ENCODE measurements at regions not wholly inside any gene's neighbourhood (a gene's known extent, or its start where the extent isn't known, plus 50 kb on each side); places are given as distances from the start of the nearest gene placed in this dataset.

- no peak for DNase-seq (ENCODE audit: low spot score)
Measured at GRCh38 chr10:33126742-33127141, 168.7 kb upstream of the ITGB1 start.

GRCh38 chr10:33125522-33126517, 167.8 kb upstream of the ITGB1 start:
- DNase-seq (ENCODE audit: low spot score) = peak; percentile 89

DNA sequence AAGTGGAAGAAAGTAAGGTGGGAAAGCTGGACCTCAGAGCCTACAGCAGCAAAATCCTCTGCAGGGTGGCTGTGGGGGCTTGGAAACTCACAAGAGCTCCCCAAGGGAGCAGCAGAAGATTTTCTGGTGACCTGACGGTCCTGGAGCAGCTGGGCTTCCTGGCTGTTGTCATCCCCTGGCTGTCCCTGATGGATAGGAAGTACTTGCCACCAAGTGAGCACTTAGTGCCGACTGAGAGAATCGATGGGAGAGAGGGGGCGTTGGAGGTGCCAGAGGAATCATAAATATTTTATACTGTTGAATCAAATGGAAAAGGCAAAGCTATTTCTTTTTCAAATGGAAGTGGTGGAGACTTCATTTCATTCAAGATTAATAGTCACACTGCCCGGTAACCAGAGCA, 167.1 kb upstream of the ITGB1 start:
- no peak for DNase-seq (ENCODE audit: low spot score)

DNA sequence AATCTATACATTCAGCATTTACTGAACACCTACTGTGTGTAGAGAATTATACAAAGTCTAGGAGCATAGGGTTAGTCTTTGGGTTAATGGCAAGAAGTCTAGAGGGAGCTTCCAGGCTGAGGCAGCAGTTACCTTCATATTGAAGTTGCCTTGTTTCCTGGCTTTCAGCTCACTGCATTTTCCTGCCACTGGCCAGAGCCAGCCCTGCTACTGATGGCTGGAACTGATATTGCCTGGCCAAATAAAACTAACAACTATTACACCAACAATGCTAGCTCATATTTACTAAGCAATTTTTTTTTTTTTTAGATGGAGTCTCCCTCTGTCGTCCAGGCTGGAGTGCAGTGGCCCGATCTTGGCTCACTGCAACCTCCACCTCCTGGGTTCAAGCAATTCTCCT, 165.7 kb upstream of the ITGB1 start:
- no peak for DNase-seq (ENCODE audit: low spot score)

DNA sequence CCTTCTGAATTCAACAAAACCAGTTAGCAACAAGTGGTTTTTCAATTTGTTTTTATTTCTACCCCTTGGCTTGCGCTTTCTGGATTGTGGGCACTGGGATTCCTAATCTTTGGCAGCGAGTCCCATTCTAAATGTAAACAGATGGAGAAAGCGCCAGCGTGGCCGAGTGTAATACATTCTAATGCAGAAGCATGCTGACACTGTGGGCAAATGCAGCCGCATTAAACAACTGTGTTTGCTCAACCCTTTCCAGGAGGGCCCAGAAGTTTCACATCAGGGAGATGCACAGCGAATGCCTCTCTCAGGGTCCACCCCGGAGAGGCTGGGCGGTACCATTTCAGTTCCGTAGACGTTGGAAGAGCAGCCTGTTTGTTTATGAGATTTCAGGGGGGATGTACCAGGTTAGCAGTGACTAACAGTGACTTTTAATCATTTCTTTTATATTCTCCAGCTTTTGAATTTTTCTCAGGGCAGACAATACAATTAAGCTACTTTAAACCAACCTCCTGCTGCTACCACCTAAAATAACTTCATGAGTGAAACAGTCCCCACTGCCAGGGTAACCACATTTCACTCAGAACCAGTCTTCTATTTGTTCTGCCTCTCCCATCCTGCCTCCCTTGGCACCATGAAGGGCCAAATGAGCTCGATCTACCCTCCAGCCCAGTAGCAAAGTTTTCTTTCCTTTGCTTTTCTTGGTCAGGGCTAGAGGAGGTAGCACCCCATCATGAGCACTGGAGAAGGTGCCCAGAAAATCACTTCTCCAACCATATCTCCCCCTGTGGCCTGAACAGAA, 164.2 kb upstream of the ITGB1 start:
- peak; percentile 42 for DNase-seq (ENCODE audit: low spot score)

DNA sequence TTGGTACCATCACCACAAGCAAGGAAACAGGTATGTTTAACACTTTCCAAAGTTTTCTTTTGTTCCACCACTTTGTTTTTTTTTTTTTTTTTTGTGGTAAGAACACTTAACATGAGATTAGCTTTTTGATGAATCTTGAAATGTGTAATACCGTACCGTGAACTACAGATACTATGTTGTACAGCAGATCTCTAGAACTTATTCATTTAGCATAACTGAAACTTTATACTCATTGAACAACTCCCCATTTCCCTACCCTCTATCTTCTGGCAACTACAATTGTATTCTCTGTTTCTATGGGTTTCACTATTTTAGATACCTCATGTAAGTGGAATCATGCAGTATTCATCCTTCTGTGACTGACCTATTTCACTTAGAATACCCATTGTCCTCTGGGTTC, 162.7 kb upstream of the ITGB1 start:
- DNase-seq (ENCODE audit: low spot score) = no peak

DNA sequence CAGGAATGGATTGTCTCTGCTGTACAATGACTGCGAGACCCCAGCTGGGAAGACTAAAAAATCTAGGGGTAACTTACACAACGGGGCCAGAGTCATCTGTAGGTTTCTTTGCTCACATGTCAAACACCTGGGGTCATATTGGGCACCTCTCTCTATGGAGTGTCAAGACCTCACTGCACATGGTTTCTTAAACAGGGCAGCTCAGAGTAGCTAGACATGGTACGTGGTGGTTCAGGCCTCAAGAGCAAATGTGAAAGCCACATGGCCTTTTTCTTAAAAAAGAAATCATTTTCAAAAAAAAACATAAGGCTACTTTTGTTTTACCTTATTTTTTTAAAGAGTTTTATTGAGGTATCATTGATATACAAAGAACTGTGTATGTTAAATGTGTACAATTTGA, 162.2 kb upstream of the ITGB1 start:
- no peak for DNase-seq (ENCODE audit: low spot score)

DNA sequence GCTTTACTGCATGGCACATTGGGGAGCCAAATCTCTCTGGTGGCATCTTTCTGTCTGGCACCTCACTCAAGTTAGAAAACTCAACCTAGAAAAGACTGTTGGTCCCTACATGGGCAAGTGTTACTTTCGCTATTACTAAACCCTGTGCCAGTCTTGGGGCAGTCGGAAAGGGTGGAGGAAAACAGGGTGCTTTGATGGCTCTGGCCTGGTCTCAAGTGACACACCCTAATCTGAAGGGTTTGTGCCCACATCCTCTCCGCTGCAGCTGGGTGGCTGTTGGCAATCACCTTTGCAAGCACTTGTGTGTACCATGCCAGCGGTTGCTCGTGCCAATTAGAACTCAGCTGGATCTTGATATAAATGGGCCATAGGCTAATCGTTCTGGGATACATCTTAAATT, 159.8 kb upstream of the ITGB1 start:
- DNase-seq (ENCODE audit: low spot score) = no peak

DNA sequence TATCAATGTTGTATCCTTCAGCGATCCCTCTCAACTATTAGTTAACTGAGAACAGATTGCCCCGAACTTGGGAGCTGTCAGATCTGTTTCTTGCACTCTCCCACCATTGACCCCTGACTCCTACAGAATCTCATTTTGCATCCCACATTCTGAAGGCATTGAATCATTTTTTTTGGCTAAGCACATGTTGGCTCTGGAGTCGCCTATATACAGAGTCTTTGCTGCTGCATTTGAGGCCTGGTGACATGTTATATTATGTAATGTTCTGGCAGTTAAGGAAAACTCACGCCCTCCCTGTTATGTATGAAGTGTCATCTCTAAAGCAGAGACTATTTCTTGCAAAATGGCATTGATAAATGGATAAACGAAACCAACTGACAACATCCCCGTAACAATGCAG, 159.2 kb upstream of the ITGB1 start:
- DNase-seq (ENCODE audit: low spot score) = no peak

DNA sequence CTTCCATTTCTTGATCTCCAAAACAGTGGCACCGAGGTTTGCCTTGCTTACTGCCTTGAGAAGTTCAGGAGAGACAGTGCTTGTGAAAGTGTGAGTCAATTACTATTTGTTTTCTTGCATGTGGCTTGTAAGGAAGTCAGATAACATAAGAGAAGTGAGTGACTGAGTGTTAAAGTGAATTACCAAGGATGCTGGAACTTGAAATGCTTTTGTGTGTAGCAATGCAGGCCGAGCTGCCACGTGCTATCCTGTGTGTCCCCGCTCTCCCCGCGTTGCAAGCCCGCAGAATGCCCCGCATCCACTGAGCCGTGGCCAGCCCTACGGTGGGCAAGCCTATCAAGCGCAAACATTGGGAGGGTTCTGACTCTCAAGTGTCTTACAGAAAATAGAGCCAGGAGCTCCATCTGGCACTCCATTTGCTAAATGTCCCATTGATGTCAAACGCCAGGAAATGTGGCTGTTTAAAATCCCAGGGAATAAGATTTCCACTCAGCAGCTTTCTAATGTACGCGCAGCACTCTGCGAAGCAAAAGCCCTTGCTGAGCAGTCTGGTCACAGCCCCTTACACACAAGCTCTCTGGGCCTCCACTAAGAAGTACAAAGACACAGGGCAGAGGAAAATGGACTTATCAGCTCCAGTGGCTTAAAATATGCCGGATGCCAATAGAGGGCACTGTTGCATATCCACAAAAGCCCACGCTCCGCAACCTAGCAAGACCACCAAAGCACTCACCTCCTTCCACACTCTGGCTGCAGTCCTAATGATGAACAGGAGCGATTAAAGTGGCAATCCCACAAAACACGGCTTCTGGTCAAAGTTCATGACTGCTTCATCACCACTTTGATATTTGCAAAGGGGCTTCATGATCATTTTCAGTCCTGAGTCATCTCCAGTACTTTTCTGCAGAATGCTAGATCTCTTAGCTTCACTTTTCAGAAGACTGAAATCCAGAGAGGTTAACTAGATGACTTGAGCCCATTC, 158.0 kb upstream of the ITGB1 start:
- peak; percentile 57 for DNase-seq (ENCODE audit: low spot score)

DNA sequence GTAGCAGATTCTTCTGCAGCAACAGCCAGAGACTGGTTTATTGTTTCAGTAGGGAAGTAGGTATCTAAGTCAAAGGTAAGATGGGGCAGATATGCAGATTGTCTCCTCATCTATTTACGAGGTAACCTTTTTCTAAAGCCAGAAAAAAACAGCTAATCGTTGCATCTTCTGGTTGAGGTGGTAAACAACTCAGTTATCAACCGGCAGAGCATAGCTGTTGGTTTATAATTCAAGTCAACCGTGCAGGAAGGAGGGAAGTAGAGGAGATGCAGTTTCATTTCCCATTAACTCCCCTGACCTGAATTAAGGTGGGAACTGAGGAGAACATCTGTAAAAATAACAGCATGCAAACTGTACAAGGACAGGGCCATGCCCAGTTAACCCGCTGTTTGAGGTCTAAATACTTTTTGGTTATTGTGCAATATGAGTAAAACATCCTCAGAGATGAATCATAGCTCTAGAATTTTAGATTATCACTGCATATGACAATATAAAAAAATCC, 156.5 kb upstream of the ITGB1 start:
- DNase-seq (ENCODE audit: low spot score) = no peak

- peak; percentile 75 for DNase-seq (ENCODE audit: low spot score)
Measured at GRCh38 chr10:33113466-33113865, 155.4 kb upstream of the ITGB1 start.

DNA sequence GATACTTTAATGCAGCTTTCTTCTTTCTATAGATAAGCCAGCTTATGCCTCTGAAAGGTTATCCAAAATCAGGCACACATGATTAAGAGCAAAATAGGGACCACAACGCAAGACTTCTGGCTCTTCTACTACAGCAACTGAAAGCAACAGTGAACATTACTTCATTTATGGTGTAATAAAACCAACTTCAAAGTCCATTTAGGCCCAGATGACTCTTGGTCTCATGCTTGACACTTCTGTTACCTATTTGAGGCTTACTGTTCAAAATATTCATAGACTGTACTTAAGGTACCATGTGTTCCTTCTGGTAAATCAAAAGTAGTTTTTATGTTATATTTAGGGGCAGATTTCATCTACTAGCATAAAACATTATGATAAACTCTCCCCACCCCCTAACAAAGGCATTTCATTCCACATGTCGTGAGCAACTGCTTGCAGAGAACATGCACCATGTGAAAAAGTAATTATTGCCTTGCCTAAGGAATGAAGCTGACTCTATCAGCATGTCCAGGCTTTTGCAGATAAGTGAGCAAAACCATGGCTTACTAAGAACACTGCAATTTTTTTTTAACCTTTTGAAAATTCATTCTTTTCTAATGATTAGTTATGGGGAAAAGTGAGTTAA, 154.9 kb upstream of the ITGB1 start:
- peak; percentile 81 for DNase-seq (ENCODE audit: low spot score)

- no peak for DNase-seq (ENCODE audit: low spot score)
Measured at GRCh38 chr10:33111488-33112051, 153.5 kb upstream of the ITGB1 start.

GRCh38 chr10:33109788-33110469, 151.9 kb upstream of the ITGB1 start:
- no peak for DNase-seq (ENCODE audit: low spot score)

DNA sequence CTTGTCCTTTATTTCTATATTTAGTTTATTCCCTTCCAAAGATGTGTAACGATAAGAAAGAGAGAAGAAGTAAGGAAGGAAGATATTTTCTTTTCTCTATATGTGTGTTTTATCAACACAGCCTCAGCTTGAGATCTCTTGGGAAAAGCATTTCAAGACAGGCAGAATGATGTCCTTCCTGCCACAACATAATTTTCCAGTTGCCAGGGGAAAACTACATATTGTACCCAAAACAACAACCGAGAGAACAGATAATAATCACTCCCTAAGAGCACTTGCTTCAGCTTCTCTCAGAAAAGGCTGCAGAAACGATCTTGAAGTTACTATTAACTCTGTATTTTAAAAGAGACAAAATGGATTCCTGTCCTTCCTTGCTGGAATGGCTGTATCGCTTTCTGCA, 151.4 kb upstream of the ITGB1 start:
- DNase-seq (ENCODE audit: low spot score) = no peak

DNA sequence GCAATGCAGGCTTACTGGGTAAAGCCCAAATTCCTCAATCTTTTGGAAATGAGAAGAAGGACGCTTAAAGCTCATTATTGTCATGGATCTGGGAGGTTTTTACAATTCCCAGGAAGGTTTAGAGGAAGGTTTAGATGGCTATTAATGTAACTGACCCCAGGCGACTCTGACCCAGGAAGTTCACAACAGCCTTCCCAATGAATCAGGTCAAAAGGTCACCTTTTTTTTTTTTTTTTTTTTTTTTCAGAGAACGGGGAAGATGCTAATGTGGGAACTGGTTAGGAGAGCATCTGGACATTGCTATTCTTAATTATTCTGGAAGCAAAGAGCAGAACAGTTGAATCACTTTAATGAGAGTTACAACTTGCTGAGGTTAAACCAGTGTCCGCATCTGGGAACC, 149.9 kb upstream of the ITGB1 start:
- no peak for DNase-seq (ENCODE audit: low spot score)

DNA sequence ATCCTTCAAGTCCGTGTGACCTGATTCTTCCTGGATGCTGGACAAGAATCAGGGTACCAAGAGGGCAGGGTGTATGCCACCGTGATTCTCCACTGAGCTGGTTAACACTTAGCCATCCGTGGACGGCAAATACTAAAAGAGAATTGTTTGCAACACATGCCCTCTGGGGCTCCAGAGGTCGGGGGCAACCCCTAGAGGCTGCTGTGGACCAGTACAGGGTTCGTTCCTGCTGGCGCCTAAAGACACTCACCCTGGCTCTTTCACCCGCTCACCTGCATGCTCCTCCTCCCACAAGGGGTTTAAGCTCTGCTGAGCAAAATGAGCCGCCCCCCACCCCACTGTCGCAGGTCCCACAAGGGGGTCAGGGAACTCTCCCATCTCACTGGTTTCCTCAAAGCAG, 148.7 kb upstream of the ITGB1 start:
- DNase-seq (ENCODE audit: low spot score) = no peak

DNA sequence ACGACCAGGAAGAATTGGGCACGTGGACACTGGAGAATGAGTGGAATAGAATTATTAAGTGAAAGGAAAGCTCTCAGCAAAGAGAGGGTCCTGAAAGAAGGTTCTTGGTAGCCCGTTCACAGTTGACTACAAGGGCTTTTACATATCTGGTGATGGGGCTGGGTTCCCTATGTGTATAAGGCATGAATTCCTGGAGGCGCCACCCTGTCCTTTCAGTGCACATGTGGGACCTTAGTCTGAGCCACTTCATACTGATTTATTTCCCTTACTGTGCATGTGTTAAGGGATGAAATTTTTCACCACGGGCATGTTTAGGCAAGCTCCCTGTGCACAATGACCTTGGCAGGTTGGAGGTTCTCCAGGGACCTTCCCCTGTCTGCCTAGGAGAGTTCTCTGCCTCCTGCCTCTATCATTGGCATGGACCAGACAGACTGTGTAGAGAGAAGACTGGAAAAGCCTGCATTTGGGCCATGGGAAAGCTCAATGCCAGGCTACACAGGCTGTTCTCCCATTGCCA, 145.9 kb upstream of the ITGB1 start:
- no peak for DNase-seq (ENCODE audit: low spot score)

DNA sequence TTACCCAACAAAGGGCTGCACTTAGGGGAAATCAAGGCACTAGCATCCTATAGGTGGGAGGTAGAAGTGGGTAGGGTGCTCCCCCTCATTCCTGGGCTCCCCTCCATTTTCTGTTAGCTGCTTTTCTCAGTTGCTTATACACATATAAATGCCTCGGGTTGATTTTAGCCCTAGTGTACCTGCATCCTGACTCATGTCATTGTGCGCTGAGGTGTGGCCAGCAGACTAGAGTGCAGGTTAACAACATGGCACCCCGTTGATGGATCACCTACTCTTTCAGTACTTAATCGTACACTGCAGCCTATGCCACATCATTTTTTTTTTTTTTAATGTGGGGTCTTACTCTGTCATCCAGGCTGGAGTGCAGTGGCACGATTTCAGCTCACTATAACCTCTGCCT, 144.0 kb upstream of the ITGB1 start:
- DNase-seq (ENCODE audit: low spot score) = no peak

Measured in umbilical cord (tissue), 1 donor.